Ishikawa (cell line): ENCODE measurements at regions not wholly inside any gene's neighbourhood (a gene's known extent, or its start where the extent isn't known, plus 50 kb on each side); places are given as distances from the start of the nearest gene placed in this dataset.

Source experiments
- CREB1 ChIP-seq: IDR thresholded peaks from 2 replicates; pipeline ENCODE4 v1.6.1; 2012; ENCODE audit warnings: low read depth
- EGR1 ChIP-seq: IDR thresholded peaks from 2 replicates; pipeline ENCODE4 v1.6.1; 2012
- EP300 ChIP-seq: IDR thresholded peaks from 2 replicates; pipeline ENCODE4 v1.6.1; 2012; ENCODE audit warnings: borderline replicate concordance
- MAX ChIP-seq: IDR thresholded peaks from 2 replicates; pipeline ENCODE4 v1.6.1; 2012
- NFIC ChIP-seq: IDR thresholded peaks from 2 replicates; pipeline ENCODE4 v1.6.1; 2012
- TCF12 ChIP-seq: IDR thresholded peaks from 2 replicates; pipeline ENCODE4 v1.6.1; 2012; ENCODE audit warnings: low read depth
- TEAD4 ChIP-seq: IDR thresholded peaks from 2 replicates; pipeline ENCODE4 v1.6.1; 2012
- USF1 ChIP-seq: IDR thresholded peaks from 2 replicates; pipeline ENCODE4 v1.6.1; 2012
- TF ChIP-seq, protein P1 (sequence below): IDR thresholded peaks from 2 replicates; pipeline ENCODE4 v1.6.1; 2012; ENCODE audit warnings: low read depth, mild to moderate bottlenecking

DNA sequence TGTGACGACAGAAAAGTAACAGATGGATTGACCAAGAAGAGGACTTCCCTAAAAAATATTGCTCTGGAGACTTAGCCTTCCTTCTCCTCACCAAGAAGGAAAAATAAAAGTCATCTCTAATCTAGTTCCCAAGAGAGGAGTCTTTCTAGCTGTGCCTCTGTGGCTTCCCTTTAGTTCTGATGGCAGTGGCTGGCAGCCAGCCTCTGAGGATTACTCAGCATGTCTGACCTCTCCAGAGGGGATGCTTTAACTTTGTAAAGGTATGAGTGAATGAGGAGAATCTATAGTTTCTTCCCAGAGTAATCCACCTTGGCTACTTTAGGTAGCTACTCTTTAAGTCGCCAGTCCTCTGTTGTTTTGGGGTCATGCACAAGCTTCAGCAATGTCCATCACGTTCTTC lies 163.9 kb upstream of the KIT start:
- TF ChIP-seq EGR1 (no peak), TEAD4 (no peak), EP300 (no peak), MAX (no peak), NFIC (no peak), TCF12 (no peak), CREB1 (no peak), USF1 (no peak)
- TF ChIP-seq, protein P1, sequence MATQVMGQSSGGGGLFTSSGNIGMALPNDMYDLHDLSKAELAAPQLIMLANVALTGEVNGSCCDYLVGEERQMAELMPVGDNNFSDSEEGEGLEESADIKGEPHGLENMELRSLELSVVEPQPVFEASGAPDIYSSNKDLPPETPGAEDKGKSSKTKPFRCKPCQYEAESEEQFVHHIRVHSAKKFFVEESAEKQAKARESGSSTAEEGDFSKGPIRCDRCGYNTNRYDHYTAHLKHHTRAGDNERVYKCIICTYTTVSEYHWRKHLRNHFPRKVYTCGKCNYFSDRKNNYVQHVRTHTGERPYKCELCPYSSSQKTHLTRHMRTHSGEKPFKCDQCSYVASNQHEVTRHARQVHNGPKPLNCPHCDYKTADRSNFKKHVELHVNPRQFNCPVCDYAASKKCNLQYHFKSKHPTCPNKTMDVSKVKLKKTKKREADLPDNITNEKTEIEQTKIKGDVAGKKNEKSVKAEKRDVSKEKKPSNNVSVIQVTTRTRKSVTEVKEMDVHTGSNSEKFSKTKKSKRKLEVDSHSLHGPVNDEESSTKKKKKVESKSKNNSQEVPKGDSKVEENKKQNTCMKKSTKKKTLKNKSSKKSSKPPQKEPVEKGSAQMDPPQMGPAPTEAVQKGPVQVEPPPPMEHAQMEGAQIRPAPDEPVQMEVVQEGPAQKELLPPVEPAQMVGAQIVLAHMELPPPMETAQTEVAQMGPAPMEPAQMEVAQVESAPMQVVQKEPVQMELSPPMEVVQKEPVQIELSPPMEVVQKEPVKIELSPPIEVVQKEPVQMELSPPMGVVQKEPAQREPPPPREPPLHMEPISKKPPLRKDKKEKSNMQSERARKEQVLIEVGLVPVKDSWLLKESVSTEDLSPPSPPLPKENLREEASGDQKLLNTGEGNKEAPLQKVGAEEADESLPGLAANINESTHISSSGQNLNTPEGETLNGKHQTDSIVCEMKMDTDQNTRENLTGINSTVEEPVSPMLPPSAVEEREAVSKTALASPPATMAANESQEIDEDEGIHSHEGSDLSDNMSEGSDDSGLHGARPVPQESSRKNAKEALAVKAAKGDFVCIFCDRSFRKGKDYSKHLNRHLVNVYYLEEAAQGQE: no peak
